ENCODE measurements at regions not wholly inside any gene's neighbourhood (a gene's known extent, or its start where the extent isn't known, plus 50 kb on each side); places are given as distances from the start of the nearest gene placed in this dataset.

- H3K9ac ChIP-seq, result no peak overlapping the region
- H4K20me1 ChIP-seq (ENCODE audit: insufficient read depth), result no peaks in the 10 kb centered on the region
- CTCF ChIA-PET, result interaction anchor here (1.1 to 1.5 kb wide), 2 partner anchors 9 to 14 kb away, joined by 6 read pairs; no protein-coding TSS in a partner anchor
- no peak overlapping the region for H2AFZ ChIP-seq (ENCODE audit: low read depth)
- H3K4me1 ChIP-seq (ENCODE audit: control insufficient read depth in 1 of 2, insufficient read depth in 2 of 2, low read depth in 1 of 2, low read length in 1 of 2), result no peaks in the 10 kb centered on the region; a peak in 1 of 4 replicates
- H3K9me2 ChIP-seq, result no peaks in the 10 kb centered on the region
- DNase-seq, result no peak
- no peaks in the 10 kb centered on the region for H3K9me3 ChIP-seq
- H3F3A ChIP-seq (replicated peaks; ENCODE audit: insufficient read depth), result no peaks in the 10 kb centered on the region
- no peaks in the 10 kb centered on the region for H3K27me3 ChIP-seq (ENCODE audit: insufficient read depth)
- POLR2A ChIA-PET, result no interaction called here
- H3K36me3 ChIP-seq (replicated peaks in 1 of 2; ENCODE audit: control insufficient read depth in 1 of 2, insufficient read depth in 2 of 2, low read length in 1 of 2), result no peaks in the 10 kb centered on the region
- no peak overlapping the region for H3K4me2 ChIP-seq
- 77% methylated on average over 22 of the region's 26 CpGs for WGBS (ENCODE audit: low lambda C conversion rate)
- no peak for TF ChIP-seq EZH2phosphoT487 (IDR thresholded peaks at IDR 0.05; ENCODE audit: borderline replicate concordance, low read depth)
- no peak for TF ChIP-seq USF1 (IDR thresholded peaks at IDR 0.05; ENCODE audit: borderline replicate concordance, low read depth)
- no peak for TF ChIP-seq SIN3A (IDR thresholded peaks at IDR 0.05; ENCODE audit: borderline replicate concordance, low read depth, low read length)
- TF ChIP-seq IRF3 (IDR thresholded peaks at IDR 0.05; ENCODE audit: low read depth, low read length), result no peak
- no peak for TF ChIP-seq FOXJ3 (CRISPR knock-in tag; IDR thresholded peaks at IDR 0.05)
- TF ChIP-seq FOSL2 (IDR thresholded peaks at IDR 0.05; ENCODE audit: borderline replicate concordance, low read depth), result no peak
- no peak for TF ChIP-seq YY1 (IDR thresholded peaks at IDR 0.05; ENCODE audit: low read depth)
- no peak for TF ChIP-seq FOXM1 (IDR thresholded peaks at IDR 0.05; ENCODE audit: low read depth)
- no peak for TF ChIP-seq TEAD4 (IDR thresholded peaks at IDR 0.05; ENCODE audit: borderline replicate concordance, insufficient read depth)
- no peak for TF ChIP-seq POLR2AphosphoS5 (IDR thresholded peaks at IDR 0.05; ENCODE audit: low read depth, low read length)
- no peak for TF ChIP-seq RAD21 (IDR thresholded peaks at IDR 0.05; ENCODE audit: low read length)
- TF ChIP-seq USF2 (IDR thresholded peaks at IDR 0.05; ENCODE audit: borderline replicate concordance, low read depth, low read length), result no peak
- H3K27ac ChIP-seq (ENCODE audit: low read depth in 2 of 2, low read length in 1 of 2), result no peak overlapping the region
- no peaks in the 10 kb centered on the region for H3K79me2 ChIP-seq (ENCODE audit: insufficient read depth)
- no peak overlapping the region for H3K4me3 ChIP-seq (ENCODE audit: low read depth in 2 of 2, low read length in 1 of 2)
These were observed 77.6 kb downstream of the ASB1 start for GRCh38 chr2:238504181-238504931.

- no peak overlapping the region for H3K4me2 ChIP-seq
- H3K9me2 ChIP-seq, result no peaks in the 10 kb centered on the region
- H3K27me3 ChIP-seq (ENCODE audit: insufficient read depth), result no peaks in the 10 kb centered on the region
- no peaks in the 10 kb centered on the region for H3K79me2 ChIP-seq (ENCODE audit: insufficient read depth)
- H3F3A ChIP-seq (replicated peaks; ENCODE audit: insufficient read depth), result no peaks in the 10 kb centered on the region
- DNase-seq, result no peak
- ChIA-PET CTCF (no interaction called here), POLR2A (no interaction called here)
- H3K36me3 ChIP-seq (replicated peaks in 1 of 2; ENCODE audit: control insufficient read depth in 1 of 2, insufficient read depth in 2 of 2, low read length in 1 of 2), result no peaks in the 10 kb centered on the region
- H3K9ac ChIP-seq, result no peak overlapping the region
- H3K9me3 ChIP-seq, result no peaks in the 10 kb centered on the region
- TF ChIP-seq TAF1 (IDR thresholded peaks at IDR 0.05; ENCODE audit: borderline replicate concordance, low read depth, low read length) (no peak), FOXM1 (IDR thresholded peaks at IDR 0.05; ENCODE audit: low read depth) (no peak), RCOR1 (IDR thresholded peaks at IDR 0.05; ENCODE audit: low read length) (no peak), EZH2phosphoT487 (IDR thresholded peaks at IDR 0.05; ENCODE audit: borderline replicate concordance, low read depth) (no peak), IRF3 (IDR thresholded peaks at IDR 0.05; ENCODE audit: low read depth, low read length) (no peak), FOSL2 (IDR thresholded peaks at IDR 0.05; ENCODE audit: borderline replicate concordance, low read depth) (no peak), NFIC (IDR thresholded peaks at IDR 0.05; ENCODE audit: borderline replicate concordance) (no peak), ZBTB33 (IDR thresholded peaks at IDR 0.05; ENCODE audit: borderline replicate concordance, low read depth) (no peak), USF2 (IDR thresholded peaks at IDR 0.05; ENCODE audit: borderline replicate concordance, low read depth, low read length) (no peak)
- H3K4me3 ChIP-seq (ENCODE audit: low read depth in 2 of 2, low read length in 1 of 2), result no peak overlapping the region
- H4K20me1 ChIP-seq (ENCODE audit: insufficient read depth), result no peaks in the 10 kb centered on the region
- H3K4me1 ChIP-seq (ENCODE audit: control insufficient read depth in 1 of 2, insufficient read depth in 2 of 2, low read depth in 1 of 2, low read length in 1 of 2), result no peaks in the 10 kb centered on the region; a peak in 1 of 4 replicates
- H3K27ac ChIP-seq (ENCODE audit: low read depth in 2 of 2, low read length in 1 of 2), result no peak overlapping the region
- whole genome bisulfite sequencing (ENCODE audit: low lambda C conversion rate), result 74% methylated on average over 13 of the region's 16 CpGs
- H2AFZ ChIP-seq (ENCODE audit: low read depth), result no peak overlapping the region
These were observed 78.6 kb downstream of the ASB1 start for GRCh38 chr2:238505119-238505891.

All from SK-N-SH (cell line).